GM12892 (cell line): ENCODE measurements at regions not wholly inside any gene's neighbourhood (a gene's known extent, or its start where the extent isn't known, plus 50 kb on each side); places are given as distances from the start of the nearest gene placed in this dataset.

Experiments used
- POLR2A ChIP-seq: IDR thresholded peaks from 2 replicates; pipeline ENCODE4 v1.6.1; 2011; ENCODE audit warnings: low read depth, low read length, control low read depth
- POLR2AphosphoS5 ChIP-seq: IDR thresholded peaks from 2 replicates; pipeline ENCODE4 v1.6.1; 2011; ENCODE audit warnings: low read depth, low read length, control low read depth

DNA sequence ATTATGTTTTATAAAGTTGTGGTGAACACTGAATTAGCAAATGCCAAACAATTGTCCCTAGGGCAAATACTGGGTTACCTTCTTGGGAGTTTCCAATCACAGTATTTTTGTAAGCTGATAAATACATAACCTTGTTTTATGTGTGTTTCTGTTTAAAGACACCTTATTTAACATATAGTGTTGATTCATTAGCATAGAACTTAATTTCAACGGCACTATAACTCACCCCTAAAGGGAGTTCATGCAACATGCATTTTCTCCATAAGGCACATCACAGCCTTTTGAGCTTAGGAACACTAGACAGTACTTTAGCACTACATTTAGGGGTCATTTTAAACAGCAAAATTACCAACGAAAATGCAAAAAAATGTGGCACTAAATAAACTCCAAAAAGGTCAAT lies 74.2 kb upstream of the TYRP1 start:
- TF ChIP-seq POLR2A (no peak), POLR2AphosphoS5 (no peak)
